Right renal pelvis (tissue), 4 donors: ENCODE measurements at regions not wholly inside any gene's neighbourhood (a gene's known extent, or its start where the extent isn't known, plus 50 kb on each side); places are given as distances from the start of the nearest gene placed in this dataset.

Experiments
- DNase-seq, 4 donors: peaks; one replicate each; pipeline ENCODE4 v3.0.0-alpha.2; 2013; ENCODE audit warnings: low read depth in 4 of 4, low spot score in 3 of 4, missing footprints in 1 of 4

DNA sequence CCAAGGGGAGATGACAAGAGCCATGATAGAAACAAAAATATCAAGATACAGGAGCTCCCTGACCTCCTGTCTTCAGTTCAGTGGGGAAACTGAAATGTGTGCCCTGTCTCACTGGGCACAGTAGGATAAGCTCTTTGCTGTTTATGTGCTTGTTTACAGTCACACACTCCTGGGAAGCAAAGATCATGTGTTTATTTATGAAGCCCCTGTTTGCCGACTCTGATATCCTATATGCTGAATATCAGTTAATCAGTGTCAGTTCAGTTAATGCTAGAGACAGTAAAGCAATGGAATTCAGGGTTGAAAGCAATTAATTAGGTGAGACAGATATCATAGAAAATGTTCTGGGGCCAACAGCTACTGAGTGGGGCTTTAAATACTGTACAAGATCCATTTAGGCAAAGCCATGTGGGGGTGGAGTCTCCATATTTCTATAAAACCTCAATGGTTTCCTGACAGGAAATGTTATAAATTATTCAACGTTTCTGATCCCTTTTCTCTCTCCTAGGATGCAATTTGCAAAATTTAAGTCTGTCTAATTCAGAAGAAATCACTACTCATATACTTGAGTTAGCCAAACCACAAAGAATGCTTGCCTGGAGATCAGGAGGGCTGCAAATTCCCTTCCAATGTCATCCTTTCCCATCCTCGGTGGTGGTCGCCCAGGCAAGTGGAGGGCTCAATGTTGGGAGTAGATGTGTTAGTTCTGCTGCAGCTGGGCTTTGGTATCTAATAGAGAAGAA lies 551.3 kb downstream of the CMPK2 start:
- no peak for DNase-seq

DNA sequence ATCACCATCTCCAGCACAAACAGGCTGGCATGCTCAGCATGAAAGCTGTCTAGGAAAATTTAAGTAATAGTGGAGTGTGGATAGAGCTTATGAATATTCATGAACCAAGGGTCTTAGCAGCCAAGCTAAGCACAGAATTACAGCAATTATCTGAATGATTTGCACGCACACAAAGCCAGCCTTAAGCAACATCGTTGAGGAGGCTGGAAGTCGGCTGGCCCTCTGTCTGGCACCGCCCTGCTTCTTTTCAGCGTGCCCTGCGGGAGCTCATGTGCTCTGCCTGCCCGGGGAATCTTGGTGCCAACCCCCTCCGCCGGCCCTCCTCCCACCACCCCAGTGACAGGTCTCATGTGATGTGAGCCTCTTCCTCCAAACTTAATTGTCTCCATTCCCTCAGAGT lies 540.1 kb downstream of the CMPK2 start:
- no peak for DNase-seq

DNA sequence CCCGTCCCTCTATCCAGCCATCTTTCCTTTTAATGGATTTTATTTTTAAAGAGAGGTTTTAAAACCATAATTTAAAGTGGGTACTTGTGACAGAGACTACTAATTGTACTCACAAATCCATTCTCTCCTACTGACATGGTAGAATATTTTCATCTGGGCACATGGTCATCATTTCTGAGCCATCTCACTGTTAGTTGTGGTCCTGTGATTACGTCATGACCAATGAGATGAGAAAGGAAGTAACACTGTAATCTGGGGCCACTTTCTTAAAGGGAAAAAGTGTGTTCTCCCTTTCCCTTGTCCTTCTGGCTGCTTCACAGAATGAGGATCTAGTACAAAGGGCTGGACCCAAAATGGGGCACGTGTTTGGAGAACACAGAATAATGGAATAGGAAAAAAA lies 538.7 kb downstream of the CMPK2 start:
- no peak for DNase-seq

- no peak for DNase-seq
Measured at GRCh38 chr2:6336752-6337471, 528.8 kb downstream of the CMPK2 start.

DNA sequence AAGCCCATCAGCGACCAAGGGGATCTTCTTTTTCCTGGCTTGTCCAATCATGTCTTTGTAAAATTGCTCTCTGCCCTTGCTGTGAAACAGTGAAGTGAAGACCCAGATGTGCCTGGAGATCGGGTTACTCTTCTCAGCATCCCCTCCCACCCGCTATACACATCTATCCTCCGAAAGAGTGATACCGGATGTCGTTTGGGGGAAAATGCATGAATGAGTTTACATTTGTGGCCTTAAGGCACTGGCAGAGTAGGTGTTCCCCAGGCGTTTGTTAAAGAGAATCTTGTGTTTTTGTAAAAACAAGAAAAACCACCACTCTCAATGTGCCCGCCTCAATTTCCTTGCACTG lies 528.3 kb downstream of the CMPK2 start:
- peak in 3 of 4 donors; percentile 16 to 51 (median 27) for DNase-seq

- DNase-seq = no peak
Measured at GRCh38 chr2:6341588-6342129, 524.0 kb downstream of the CMPK2 start.

GRCh38 chr2:6342273-6342920 lies 523.3 kb downstream of the CMPK2 start:
- no peak for DNase-seq

DNA sequence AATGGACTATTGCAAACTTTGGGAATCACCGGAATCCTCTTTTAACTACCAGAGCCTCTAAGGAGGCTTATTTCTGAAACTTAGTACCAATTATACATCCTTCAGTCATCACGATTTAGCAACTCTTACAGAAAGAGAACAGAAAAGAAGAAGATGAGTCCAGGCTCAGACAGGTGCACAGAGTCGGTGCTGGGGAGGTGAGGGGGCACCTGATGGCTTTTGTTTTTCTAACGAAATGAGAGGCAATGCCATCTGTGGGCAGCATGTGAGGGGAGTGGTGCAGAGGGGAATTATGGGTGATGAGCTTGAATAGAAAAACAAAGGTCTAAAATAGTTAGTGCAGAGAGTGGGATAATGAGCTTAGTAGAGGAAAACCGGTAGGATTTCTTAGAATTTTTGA lies 522.6 kb downstream of the CMPK2 start:
- no peak for DNase-seq

- DNase-seq = no peak
Measured at GRCh38 chr2:6352247-6352646, 513.5 kb downstream of the CMPK2 start.

DNA sequence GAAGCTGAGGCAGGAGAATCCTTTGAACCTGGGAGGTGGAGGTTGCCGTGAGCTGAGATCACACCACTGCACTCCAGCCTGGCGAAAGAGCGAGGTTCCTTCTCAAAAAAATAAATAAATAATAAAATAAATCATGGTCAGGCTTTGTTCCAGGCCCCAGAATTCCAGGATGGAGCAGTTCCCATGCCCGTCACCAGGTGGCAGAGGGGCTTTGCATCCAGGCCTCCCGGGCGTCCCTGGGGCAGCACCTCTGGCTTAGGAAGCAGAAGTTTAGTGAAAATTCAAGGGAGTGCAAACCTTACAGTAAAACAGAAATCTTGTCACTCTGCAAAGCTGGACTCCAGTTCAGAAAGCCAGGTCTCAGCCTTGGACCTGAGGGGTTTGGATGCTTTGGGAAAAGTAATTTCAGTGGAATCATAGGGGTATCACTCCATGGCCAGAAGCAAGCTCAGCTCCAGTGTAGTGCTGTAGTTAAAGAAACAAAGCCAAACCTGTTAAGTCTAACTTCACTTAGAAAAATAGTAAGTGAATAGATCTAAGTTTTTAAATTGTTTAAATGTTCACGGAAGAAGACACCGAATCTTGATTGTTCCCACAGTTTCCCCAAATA lies 512.7 kb downstream of the CMPK2 start:
- DNase-seq = peak in 2 of 4 donors; percentile 18 to 23

DNA sequence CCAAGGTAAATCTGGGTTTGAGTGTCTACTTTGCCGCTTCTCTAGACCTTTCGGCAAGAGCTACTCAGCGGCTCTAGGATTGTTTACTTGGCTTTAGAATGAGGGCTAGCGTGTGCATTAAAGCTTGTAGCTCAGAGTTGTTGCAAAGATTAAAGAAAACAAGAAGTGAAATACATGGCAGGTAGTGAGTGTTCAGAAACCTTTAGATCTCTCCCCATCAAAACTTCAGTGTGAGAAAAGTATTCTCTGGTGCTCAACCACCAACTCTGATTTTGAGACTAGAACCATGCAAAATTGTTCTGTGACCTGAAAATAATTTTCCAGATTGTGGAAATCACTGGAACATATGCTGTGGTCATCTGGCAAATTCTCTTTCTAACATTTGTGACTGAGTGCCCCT lies 512.0 kb downstream of the CMPK2 start:
- no peak for DNase-seq

DNA sequence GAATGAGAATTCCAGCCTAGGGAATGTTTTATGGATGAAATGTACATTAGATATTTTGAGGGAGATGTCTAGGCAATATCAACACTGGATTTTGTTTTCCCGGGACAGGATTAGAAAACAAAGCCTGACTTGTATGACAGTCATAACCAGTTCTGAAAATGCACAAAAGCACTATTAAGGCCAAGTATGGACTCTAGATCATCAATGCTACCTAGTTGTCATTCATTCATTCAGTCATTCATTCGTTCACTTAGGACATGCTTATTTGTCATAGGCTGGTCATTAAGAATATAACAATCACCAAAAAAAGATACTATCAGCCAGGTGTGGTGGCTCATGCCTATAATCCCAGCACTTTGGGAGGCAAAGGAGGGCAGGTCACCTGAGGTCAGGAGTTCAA lies 511.2 kb downstream of the CMPK2 start:
- no peak for DNase-seq

- no peak for DNase-seq
Measured at GRCh38 chr2:6355886-6356761, 509.6 kb downstream of the CMPK2 start.

DNA sequence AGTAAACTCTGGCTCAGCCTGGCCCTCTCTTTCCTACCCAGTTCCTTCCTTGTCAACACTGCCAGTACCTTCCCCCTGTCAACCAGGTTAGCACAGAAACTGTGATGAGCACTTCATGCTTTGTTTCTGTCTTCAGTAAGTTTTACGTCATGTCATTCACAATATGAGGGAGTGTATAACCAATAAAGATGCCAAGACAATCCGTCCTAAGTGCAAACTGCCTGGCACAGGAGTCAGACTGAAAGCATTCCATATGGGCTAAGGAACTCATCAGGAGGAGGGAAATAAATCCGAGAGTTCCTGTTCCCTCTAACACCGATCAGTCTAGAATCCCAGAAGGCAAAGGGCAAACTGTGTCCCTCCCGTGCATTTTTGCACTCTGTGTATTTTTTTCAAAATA lies 507.2 kb downstream of the CMPK2 start:
- DNase-seq = no peak

GRCh38 chr2:6358985-6359384 lies 506.7 kb downstream of the CMPK2 start:
- DNase-seq = no peak

- DNase-seq = no peak
Measured at GRCh38 chr2:6359964-6360363, 505.7 kb downstream of the CMPK2 start.

DNA sequence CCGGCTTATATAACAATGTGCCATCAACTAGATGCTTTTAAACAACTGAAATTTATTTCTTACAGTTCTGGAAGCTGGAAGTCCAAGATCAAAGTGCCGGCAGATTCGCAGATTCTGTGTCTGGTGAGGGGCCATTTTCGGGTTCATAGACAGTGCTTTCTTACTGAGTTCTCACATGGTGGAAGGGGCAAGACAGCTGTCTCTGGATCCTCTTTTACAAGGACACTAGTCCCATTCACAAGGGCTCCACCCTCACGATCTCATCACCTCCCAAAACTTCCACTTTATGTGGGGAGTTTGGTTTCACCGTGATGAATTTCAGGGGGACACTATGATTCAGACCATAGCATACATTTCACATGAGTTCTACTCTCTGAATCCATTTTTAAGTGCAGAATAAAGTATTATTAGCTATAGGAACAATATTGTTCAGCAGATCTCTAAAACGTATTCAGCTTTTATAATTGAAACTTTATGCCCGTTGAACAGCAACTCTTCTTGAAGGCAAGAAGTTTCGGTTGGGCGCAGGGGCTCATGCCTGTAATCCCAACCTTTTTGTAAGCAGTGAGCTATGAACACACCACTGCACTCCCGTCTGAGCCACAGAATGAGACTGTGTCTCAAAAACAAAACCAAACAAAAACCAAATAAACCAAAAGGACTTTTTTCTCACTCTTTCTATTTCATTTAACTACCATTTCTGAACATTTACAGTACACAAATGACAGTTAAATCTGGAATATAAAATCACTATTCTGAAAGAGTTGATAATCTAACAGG lies 502.8 kb downstream of the CMPK2 start:
- no peak for DNase-seq

- DNase-seq = no peak
Measured at GRCh38 chr2:6368281-6368680, 497.4 kb downstream of the CMPK2 start.

GRCh38 chr2:6369266-6369665 lies 496.4 kb downstream of the CMPK2 start:
- DNase-seq = no peak
